NB4 (cell line): ENCODE measurements at regions not wholly inside any gene's neighbourhood (a gene's known extent, or its start where the extent isn't known, plus 50 kb on each side); places are given as distances from the start of the nearest gene placed in this dataset.

Experiments
- CTCF ChIP-seq: IDR thresholded peaks from one replicate; pipeline ENCODE4 v1.5.1; 2012; ENCODE audit warnings: low read depth, low read length
- POLR2A ChIP-seq: IDR thresholded peaks from 2 replicates; pipeline ENCODE4 v1.6.1; 2011; ENCODE audit warnings: mild to moderate bottlenecking; ENCODE audit not compliant: insufficient read length; ENCODE audit errors: extremely low read depth
- TF ChIP-seq, protein P1 (sequence below): IDR thresholded peaks from 2 replicates; pipeline ENCODE4 v1.6.1; 2011; ENCODE audit warnings: low read depth, low read length

GRCh38 chr11:46220313-46220712 is 57.1 kb upstream of the CREB3L1 start:
- TF ChIP-seq, protein P1, sequence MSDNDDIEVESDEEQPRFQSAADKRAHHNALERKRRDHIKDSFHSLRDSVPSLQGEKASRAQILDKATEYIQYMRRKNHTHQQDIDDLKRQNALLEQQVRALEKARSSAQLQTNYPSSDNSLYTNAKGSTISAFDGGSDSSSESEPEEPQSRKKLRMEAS: no peak
- TF ChIP-seq CTCF (no peak), POLR2A (no peak)
